Psoas muscle (tissue), 7 donors: ENCODE measurements at regions not wholly inside any gene's neighbourhood (a gene's known extent, or its start where the extent isn't known, plus 50 kb on each side); places are given as distances from the start of the nearest gene placed in this dataset.

Experiments
- ATAC-seq, 4 donors: fragments of 200-7000 bp; cut with Tn5 transposase; one replicate each; pipeline ENCODE4 v1.9.1; 2020; ENCODE audit warnings: moderate library complexity in 3 of 4, mild to moderate bottlenecking in 2 of 4
- DNase-seq, 2 donors: peaks; one replicate each; pipeline ENCODE4 v3.0.0-alpha.2; 2020
- H3K27ac ChIP-seq: fragments of 200-600 bp; one replicate; pipeline ENCODE4 v1.8.0; 2022
- H3K27me3 ChIP-seq, 3 donors: fragments of 200-600 bp in 1 of 3; one replicate each; pipeline versions ENCODE4 v1.6.1 to v1.8.0; 2013 to 2022; ENCODE audit warnings: low read length in 2 of 3, mild to moderate bottlenecking in 2 of 3, moderate library complexity in 1 of 3; ENCODE audit not compliant: insufficient read depth in 3 of 3
- H3K36me3 ChIP-seq, 2 donors: fragments of 200-600 bp in 1 of 2; one replicate each; pipeline versions ENCODE4 v1.6.1 to v1.8.0; 2013 to 2022; ENCODE audit warnings: low read depth in 1 of 2, mild to moderate bottlenecking in 1 of 2, moderate library complexity in 1 of 2; ENCODE audit not compliant: insufficient read depth in 1 of 2
- H3K4me1 ChIP-seq: fragments of 200-600 bp; one replicate; pipeline ENCODE4 v1.8.0; 2022
- H3K4me3 ChIP-seq: fragments of 200-600 bp; one replicate; pipeline ENCODE4 v1.8.0; 2022; ENCODE audit warnings: mild to moderate bottlenecking
- H3K9me3 ChIP-seq: fragments of 200-600 bp; one replicate; pipeline ENCODE4 v1.8.0; 2022
- WGBS, 3 donors: extraction: QIAGEN DNeasy Blood & Tissue Kit; methylation state at CpG; one replicate each; pipeline versions ENCODE4 v1.1.6 to v1.1.7; 2013; 5-methylcytosine and 5-hydroxymethylcytosine counted together
- intact Hi-C, 2 donors: fragments of 100-400 bp; cut with DNase I; formaldehyde crosslinking; loops; one replicate each; pipeline versions ENCODE4 v1.11.0 to v1.14.2; 2022
- TF ChIP-seq, protein P1 (sequence below): fragments of 200-600 bp; IDR thresholded peaks from one replicate; pipeline ENCODE4 v1.8.0; 2022; ENCODE audit warnings: antibody characterized with exemption
- donor health status: healthy with polysubstance abuse.
- donor health status: DM: no; HTN: no; CAD: no; lungs with moderate emphysema.
- donor health status: Bipolar disorder and iron deficiency.
- donor health status: healthy.
- donor health status: DM: yes; HTN: yes; CAD: no.
- donor health status: DM: no; HTN: no; CAD: no.
- donor health status: DM: yes; HTN: yes; CAD: no.

DNA sequence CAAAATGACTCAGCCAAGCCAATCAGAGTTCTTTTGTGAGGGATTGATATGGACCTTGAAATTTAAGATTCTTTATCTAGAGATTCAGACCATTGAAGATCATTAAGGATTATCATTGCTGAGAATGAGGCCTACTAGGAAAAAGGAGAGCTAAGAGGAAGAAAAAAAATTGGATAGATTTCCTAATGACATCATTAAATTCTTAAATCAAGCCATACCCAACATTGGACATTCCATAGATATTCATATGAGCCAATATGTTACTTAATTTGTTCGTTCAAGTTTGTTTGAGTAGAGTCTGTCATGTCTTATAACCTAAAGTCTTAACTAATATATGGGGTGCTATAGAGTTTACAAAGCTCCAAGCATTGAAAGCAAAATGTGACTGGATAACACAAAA, 727.9 kb upstream of the SEMA6A start:
- WGBS, 3 donors: 63 to 80% (median 76%) methylated on average over 1 of the region's 1 CpG
- H3K27me3 ChIP-seq: peaks cover 0 to 3% (median 0%) of the 10 kb centered on the region in 3 donors

GRCh38 chr5:117299936-117300328, 725.3 kb upstream of the SEMA6A start:
- Histone ChIP-seq H3K27me3 (peaks cover 0 to 3% (median 0%) of the 10 kb centered on the region in 3 donors), H3K4me3 (no peak overlapping the region)
- TF ChIP-seq, protein P1, sequence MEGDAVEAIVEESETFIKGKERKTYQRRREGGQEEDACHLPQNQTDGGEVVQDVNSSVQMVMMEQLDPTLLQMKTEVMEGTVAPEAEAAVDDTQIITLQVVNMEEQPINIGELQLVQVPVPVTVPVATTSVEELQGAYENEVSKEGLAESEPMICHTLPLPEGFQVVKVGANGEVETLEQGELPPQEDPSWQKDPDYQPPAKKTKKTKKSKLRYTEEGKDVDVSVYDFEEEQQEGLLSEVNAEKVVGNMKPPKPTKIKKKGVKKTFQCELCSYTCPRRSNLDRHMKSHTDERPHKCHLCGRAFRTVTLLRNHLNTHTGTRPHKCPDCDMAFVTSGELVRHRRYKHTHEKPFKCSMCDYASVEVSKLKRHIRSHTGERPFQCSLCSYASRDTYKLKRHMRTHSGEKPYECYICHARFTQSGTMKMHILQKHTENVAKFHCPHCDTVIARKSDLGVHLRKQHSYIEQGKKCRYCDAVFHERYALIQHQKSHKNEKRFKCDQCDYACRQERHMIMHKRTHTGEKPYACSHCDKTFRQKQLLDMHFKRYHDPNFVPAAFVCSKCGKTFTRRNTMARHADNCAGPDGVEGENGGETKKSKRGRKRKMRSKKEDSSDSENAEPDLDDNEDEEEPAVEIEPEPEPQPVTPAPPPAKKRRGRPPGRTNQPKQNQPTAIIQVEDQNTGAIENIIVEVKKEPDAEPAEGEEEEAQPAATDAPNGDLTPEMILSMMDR: no peak

More for the DNA sequence above, 727.9 kb upstream of the SEMA6A start:
- Histone ChIP-seq H3K4me3 (no peak overlapping the region), H3K36me3 (no peaks in the 10 kb centered on the region), H3K4me1 (no peaks in the 10 kb centered on the region), H3K9me3 (no peaks in the 10 kb centered on the region), H3K27ac (no peak overlapping the region)
- intact Hi-C loops: no loop called here
- no peak for DNase-seq
- TF ChIP-seq, protein P1: no peak
- no peak for ATAC-seq

DNA sequence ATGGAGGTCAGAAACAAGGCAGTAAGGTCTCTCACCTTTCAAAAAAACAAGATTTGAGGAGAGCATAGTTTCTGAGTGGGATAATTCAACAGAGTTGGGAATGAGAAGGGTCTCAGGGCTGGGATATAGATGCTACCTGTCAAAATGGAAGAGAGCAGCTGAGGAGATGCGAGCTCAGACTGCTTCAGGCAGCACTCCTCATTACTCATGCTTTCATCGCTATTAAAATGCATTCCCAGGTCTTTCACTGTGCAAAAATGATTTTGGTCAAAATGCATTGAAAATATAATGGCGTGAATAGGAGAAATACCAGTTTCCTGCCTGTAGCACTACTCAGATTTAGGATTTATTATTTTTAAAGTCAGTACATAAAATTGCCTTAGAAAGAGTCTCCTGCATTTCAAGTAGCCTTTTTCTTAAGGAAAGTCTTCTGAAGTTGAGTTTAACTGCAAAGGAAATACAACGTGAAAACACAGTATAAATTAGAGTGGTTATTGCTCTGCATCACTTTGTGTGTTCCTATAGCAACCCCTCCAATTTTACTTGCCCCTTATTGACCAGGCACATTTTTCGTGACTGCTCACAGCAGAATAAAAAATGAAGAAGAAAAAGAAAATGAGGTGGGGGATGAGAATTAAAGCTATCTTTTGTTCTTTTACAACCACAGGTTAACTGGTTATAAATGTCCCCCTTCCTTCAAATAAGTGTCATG, 724.8 kb upstream of the SEMA6A start:
- no peaks in the 10 kb centered on the region for H3K9me3 ChIP-seq
- no peak for DNase-seq
- intact Hi-C loops: no loop called here
- 83 to 86% (median 85%) methylated on average over 5 of the region's 5 CpGs for WGBS, 3 donors
- no peak overlapping the region for H3K4me3 ChIP-seq
- TF ChIP-seq, protein P1: no peak
- no peak for ATAC-seq
- H3K27ac ChIP-seq: no peak overlapping the region
- no peaks in the 10 kb centered on the region for H3K4me1 ChIP-seq
- no peaks in the 10 kb centered on the region for H3K36me3 ChIP-seq
- H3K27me3 ChIP-seq: peaks cover 0 to 3% (median 0%) of the 10 kb centered on the region in 3 donors

More at GRCh38 chr5:117299936-117300328, 725.3 kb upstream of the SEMA6A start:
- no peak for DNase-seq
- Histone ChIP-seq H3K9me3 (no peaks in the 10 kb centered on the region), H3K4me1 (no peaks in the 10 kb centered on the region), H3K36me3 (no peaks in the 10 kb centered on the region), H3K27ac (no peak overlapping the region)
- 71 to 78% (median 73%) methylated on average over 3 of the region's 3 CpGs for WGBS, 3 donors
- no peak for ATAC-seq
- intact Hi-C loops: no loop called here

DNA sequence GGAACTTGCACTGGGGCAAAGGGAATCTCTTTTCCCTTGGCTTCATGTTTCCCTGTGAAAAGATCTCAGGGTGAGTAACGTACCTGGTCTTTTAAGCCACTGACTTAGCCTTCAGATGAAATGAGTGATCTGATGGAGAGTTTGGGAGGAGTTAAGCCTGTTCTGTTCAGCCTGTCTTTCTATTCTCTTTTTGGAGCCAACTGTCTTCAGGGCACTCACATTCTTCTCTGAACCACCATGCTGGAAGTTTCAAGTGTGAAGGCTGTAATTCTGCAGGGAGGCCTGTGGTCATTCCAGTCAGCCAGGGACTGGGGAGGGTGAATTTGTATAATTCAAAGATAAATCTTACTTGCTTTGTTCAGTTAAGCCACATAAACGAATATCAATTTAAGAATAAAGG, 722.2 kb upstream of the SEMA6A start:
- Histone ChIP-seq H3K4me3 (no peak overlapping the region), H3K9me3 (no peaks in the 10 kb centered on the region), H3K27me3 (peaks cover 0 to 3% (median 0%) of the 10 kb centered on the region in 3 donors), H3K27ac (no peak overlapping the region), H3K4me1 (no peaks in the 10 kb centered on the region), H3K36me3 (no peaks in the 10 kb centered on the region)
- intact Hi-C loops: no loop called here
- 77 to 85% (median 79%) methylated on average over 2 of the region's 2 CpGs for WGBS, 3 donors
- ATAC-seq (no peak), DNase-seq (no peak)
- TF ChIP-seq, protein P1: no peak

DNA sequence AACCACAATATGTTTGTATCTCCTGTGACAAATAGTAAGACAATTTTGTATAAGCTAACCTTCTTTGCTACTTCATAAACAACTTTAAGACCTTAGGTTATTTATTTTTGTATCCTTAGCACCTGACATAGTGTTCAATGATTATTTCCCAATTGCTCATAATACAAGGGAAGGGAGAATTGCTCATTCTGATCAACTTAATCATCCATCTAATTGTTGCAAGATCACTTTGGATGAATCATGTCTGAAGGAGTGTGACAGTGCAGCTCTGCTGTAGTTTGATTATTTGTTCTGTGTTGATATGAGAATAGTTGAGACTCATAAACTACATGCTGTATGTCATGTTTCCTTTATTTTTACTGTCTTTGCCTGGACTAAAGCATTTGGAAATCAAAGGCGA, 721.3 kb upstream of the SEMA6A start:
- DNase-seq: no peak
- Histone ChIP-seq H3K4me3 (no peak overlapping the region), H3K36me3 (no peaks in the 10 kb centered on the region), H3K4me1 (no peaks in the 10 kb centered on the region), H3K27me3 (peaks cover 0 to 3% (median 0%) of the 10 kb centered on the region in 3 donors), H3K9me3 (no peaks in the 10 kb centered on the region), H3K27ac (no peak overlapping the region)
- 92 to 100% (median 97%) methylated on average over 1 of the region's 1 CpG for WGBS, 3 donors
- intact Hi-C loops: no loop called here
- no peak for ATAC-seq
- TF ChIP-seq, protein P1: no peak
